ENCODE measurements at regions not wholly inside any gene's neighbourhood (a gene's known extent, or its start where the extent isn't known, plus 50 kb on each side); places are given as distances from the start of the nearest gene placed in this dataset.

DNA sequence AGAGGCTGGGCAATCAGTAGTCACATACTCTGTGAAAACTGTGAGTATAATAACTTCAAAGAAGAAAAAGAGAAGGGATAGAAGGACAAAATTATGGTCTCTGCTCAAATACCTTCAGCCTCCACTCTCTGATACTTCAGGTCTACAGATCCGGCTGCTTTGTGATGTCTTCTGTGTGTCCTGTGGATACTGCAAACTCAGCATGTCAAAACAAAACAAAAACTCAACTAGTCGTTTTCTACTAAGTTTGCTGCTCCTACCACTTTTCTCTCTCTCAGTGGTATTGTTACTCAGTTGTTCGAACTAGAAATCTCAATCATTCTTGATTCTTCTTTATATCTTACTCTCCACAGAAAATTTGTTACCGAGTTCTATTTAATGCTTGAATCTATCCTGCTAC lies 202.4 kb upstream of the ANK2 start:
- TF ChIP-seq, protein P1, sequence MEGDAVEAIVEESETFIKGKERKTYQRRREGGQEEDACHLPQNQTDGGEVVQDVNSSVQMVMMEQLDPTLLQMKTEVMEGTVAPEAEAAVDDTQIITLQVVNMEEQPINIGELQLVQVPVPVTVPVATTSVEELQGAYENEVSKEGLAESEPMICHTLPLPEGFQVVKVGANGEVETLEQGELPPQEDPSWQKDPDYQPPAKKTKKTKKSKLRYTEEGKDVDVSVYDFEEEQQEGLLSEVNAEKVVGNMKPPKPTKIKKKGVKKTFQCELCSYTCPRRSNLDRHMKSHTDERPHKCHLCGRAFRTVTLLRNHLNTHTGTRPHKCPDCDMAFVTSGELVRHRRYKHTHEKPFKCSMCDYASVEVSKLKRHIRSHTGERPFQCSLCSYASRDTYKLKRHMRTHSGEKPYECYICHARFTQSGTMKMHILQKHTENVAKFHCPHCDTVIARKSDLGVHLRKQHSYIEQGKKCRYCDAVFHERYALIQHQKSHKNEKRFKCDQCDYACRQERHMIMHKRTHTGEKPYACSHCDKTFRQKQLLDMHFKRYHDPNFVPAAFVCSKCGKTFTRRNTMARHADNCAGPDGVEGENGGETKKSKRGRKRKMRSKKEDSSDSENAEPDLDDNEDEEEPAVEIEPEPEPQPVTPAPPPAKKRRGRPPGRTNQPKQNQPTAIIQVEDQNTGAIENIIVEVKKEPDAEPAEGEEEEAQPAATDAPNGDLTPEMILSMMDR (IDR thresholded peaks at IDR 0.05) = no peak
- ATAC-seq (no peak), DNase-seq (no peak)
- Histone ChIP-seq H3K4me3 (no peak overlapping the region), H3K4me1 (ENCODE audit: low read depth) (no peaks in the 10 kb centered on the region), H3K9me3 (no peaks in the 10 kb centered on the region), H3K36me3 (ENCODE audit: low read depth) (no peaks in the 10 kb centered on the region)
- intact Hi-C loops (cut with DNase I, micrococcal nuclease) = no loop called here

GRCh38 chr4:112847781-112848180 lies 201.7 kb upstream of the ANK2 start:
- intact Hi-C loops (cut with DNase I, micrococcal nuclease) = no loop called here

GRCh38 chr4:112848911-112849310 lies 200.5 kb upstream of the ANK2 start:
- no peak for ATAC-seq
- intact Hi-C loops (cut with DNase I, micrococcal nuclease) = no loop called here
- Histone ChIP-seq H3K4me3 (no peak overlapping the region), H3K36me3 (ENCODE audit: low read depth) (no peaks in the 10 kb centered on the region), H3K9me3 (no peaks in the 10 kb centered on the region), H3K4me1 (ENCODE audit: low read depth) (no peaks in the 10 kb centered on the region)
- TF ChIP-seq, protein P1 (IDR thresholded peaks at IDR 0.05) = no peak
- no peak for DNase-seq

More at GRCh38 chr4:112847781-112848180, 201.7 kb upstream of the ANK2 start:
- H3K4me3 ChIP-seq = no peak overlapping the region
- no peaks in the 10 kb centered on the region for H3K36me3 ChIP-seq (ENCODE audit: low read depth)
- no peaks in the 10 kb centered on the region for H3K9me3 ChIP-seq
- no peak for DNase-seq
- TF ChIP-seq, protein P1 (IDR thresholded peaks at IDR 0.05) = no peak
- H3K4me1 ChIP-seq (ENCODE audit: low read depth) = no peaks in the 10 kb centered on the region
- ATAC-seq = no peak

DNA sequence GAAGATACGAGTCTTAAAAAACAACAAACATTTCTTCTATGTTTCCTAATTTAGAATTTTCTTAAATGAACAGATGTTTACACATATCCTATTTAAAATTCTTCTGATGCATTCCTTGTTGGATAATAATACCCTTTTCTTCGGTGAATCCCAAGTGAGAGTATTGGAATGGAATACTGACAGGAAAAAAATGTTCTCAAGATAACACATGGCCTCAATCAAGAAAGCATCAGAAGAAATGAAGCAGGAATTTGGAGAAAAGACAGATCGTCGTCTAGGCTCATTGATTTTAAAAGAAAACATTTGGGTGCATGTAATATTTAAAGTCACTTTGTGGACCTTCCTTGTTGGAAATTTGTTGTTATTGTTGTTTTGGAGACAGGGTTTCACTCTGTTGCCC lies 196.9 kb upstream of the ANK2 start:
- intact Hi-C loops (cut with DNase I, micrococcal nuclease) = no loop called here
- TF ChIP-seq, protein P1 (IDR thresholded peaks at IDR 0.05) = no peak
- no peaks in the 10 kb centered on the region for H3K36me3 ChIP-seq (ENCODE audit: low read depth)
- DNase-seq (no peak), ATAC-seq (no peak)
- no peaks in the 10 kb centered on the region for H3K9me3 ChIP-seq
- H3K4me3 ChIP-seq = no peak overlapping the region
- H3K4me1 ChIP-seq (ENCODE audit: low read depth) = no peaks in the 10 kb centered on the region

GRCh38 chr4:112853662-112854256 lies 195.7 kb upstream of the ANK2 start:
- no peak for DNase-seq
- ATAC-seq = no peak
- no peaks in the 10 kb centered on the region for H3K4me1 ChIP-seq (ENCODE audit: low read depth)
- TF ChIP-seq, protein P1 (IDR thresholded peaks at IDR 0.05) = no peak
- no peaks in the 10 kb centered on the region for H3K36me3 ChIP-seq (ENCODE audit: low read depth)
- intact Hi-C loops (cut with DNase I, micrococcal nuclease) = no loop called here
- no peaks in the 10 kb centered on the region for H3K9me3 ChIP-seq
- no peak overlapping the region for H3K4me3 ChIP-seq

DNA sequence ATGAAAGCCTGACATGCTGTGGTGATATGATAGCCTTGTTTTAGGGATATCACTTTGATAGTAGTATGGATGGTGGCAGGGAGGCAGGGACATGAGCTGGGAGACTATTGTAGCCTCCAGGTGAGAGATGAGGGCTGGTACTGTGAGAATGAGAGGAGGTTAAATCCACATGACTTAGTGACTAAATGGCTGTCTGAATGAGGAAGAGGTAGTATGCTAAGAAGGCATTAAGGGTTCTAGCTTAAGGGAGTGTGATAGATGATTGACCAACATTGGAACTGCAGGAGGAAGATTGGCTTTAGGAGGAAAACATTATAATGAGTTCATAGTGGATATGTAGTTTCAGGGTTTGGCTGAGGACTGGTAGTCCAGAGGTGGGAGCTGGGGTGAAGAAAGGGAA lies 195.0 kb upstream of the ANK2 start:
- Histone ChIP-seq H3K4me3 (no peak overlapping the region), H3K4me1 (ENCODE audit: low read depth) (no peaks in the 10 kb centered on the region), H3K9me3 (no peaks in the 10 kb centered on the region), H3K36me3 (ENCODE audit: low read depth) (no peaks in the 10 kb centered on the region)
- ATAC-seq (no peak), DNase-seq (no peak)
- intact Hi-C loops (cut with DNase I, micrococcal nuclease) = no loop called here
- TF ChIP-seq, protein P1 (IDR thresholded peaks at IDR 0.05) = no peak
